Stimulated activated CD4-positive, alpha-beta T cell treated with anti-CD3 and anti-CD28 coated beads, Interleukin-2, amount 100 ng/mL, for 24 hours (primary cell): ENCODE measurements at regions not wholly inside any gene's neighbourhood (a gene's known extent, or its start where the extent isn't known, plus 50 kb on each side); places are given as distances from the start of the nearest gene placed in this dataset.
A peak's percentile ranks its signal among the peaks of the same experiment; 100 is the strongest.
"Not testable (repeated sequence)": the region's sequence is repeated elsewhere in the genome, so short reads cannot be mapped to it uniquely, and the experiment has no call there.

Source experiments
- DNase-seq, 2 donors: peaks; one replicate each; pipeline ENCODE4 v3.0.0-alpha.2; 2020

- DNase-seq: no peak
Measured at GRCh38 chr9:73095425-73095824, 56.2 kb upstream of the ANXA1 start.

GRCh38 chr9:73093740-73094379 lies 57.8 kb upstream of the ANXA1 start:
- no peak for DNase-seq

GRCh38 chr9:73093016-73093739 lies 58.5 kb upstream of the ANXA1 start:
- no peak for DNase-seq

- no peak for DNase-seq
Measured at GRCh38 chr9:73091909-73092308, 59.8 kb upstream of the ANXA1 start.

GRCh38 chr9:73090214-73090613 lies 61.5 kb upstream of the ANXA1 start:
- no peak for DNase-seq

- DNase-seq: no peak
Measured at GRCh38 chr9:73089304-73089985, 62.2 kb upstream of the ANXA1 start.

GRCh38 chr9:73087876-73088275 lies 63.8 kb upstream of the ANXA1 start:
- not testable (repeated sequence) for DNase-seq

GRCh38 chr9:73083519-73083918 lies 68.1 kb upstream of the ANXA1 start:
- DNase-seq: no peak

GRCh38 chr9:73081979-73082657 lies 69.5 kb upstream of the ANXA1 start:
- DNase-seq: no peak

- DNase-seq: no peak
Measured at GRCh38 chr9:73080110-73080694, 71.5 kb upstream of the ANXA1 start.

GRCh38 chr9:73079326-73079725 lies 72.3 kb upstream of the ANXA1 start:
- no peak for DNase-seq

- DNase-seq: no peak
Measured at GRCh38 chr9:73077625-73078030, 74.0 kb upstream of the ANXA1 start.

GRCh38 chr9:73076970-73077369 lies 74.7 kb upstream of the ANXA1 start:
- no peak for DNase-seq

- DNase-seq: no peak
Measured at GRCh38 chr9:73074176-73074708, 77.4 kb upstream of the ANXA1 start.

GRCh38 chr9:73073337-73074175 lies 78.1 kb upstream of the ANXA1 start:
- DNase-seq: no peak

GRCh38 chr9:73067074-73067473 lies 84.6 kb upstream of the ANXA1 start:
- peak in 1 of 2 donors; percentile 1 for DNase-seq

GRCh38 chr9:73065439-73065838 lies 86.2 kb upstream of the ANXA1 start:
- DNase-seq: no peak

- DNase-seq: no peak
Measured at GRCh38 chr9:73064315-73064714, 87.3 kb upstream of the ANXA1 start.

GRCh38 chr9:73061146-73061545 lies 90.5 kb upstream of the ANXA1 start:
- DNase-seq: no peak

- no peak for DNase-seq
Measured at GRCh38 chr9:73059247-73059646, 92.4 kb upstream of the ANXA1 start.

- DNase-seq: no peak
Measured at GRCh38 chr9:73056245-73056644, 95.4 kb upstream of the ANXA1 start.

GRCh38 chr9:73054091-73054490 lies 97.6 kb upstream of the ANXA1 start:
- no peak for DNase-seq
